CD1c-positive myeloid dendritic cell (primary cell): ENCODE measurements at regions not wholly inside any gene's neighbourhood (a gene's known extent, or its start where the extent isn't known, plus 50 kb on each side); places are given as distances from the start of the nearest gene placed in this dataset.
"Not testable (repeated sequence)": the region's sequence is repeated elsewhere in the genome, so short reads cannot be mapped to it uniquely, and the experiment has no call there.

ENCODE experiments used
- DNase-seq: peaks from one replicate; pipeline ENCODE4 v3.0.0-alpha.2; 2016; ENCODE audit errors: extremely low spot score

DNA sequence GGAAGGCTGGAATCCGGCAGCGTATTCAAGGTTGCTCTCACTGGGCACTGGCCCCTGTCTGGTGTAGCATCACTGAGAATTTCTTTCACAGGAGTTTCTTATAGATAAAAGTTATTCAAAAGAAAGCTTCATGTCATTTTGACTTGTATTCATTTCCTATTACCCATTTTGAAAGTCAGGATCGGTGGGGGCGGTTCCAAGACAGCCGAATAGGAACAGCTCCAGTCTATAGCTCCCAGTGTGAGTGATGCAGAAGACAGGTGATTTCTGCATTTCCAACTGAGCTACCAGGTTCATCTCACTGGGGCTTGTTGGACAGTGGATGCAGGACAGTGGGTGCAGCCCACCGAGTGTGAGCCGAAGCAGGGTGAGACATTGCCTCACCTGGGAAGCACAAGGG lies 51.5 kb upstream of the CDC42EP3 start:
- not testable (repeated sequence) for DNase-seq

DNA sequence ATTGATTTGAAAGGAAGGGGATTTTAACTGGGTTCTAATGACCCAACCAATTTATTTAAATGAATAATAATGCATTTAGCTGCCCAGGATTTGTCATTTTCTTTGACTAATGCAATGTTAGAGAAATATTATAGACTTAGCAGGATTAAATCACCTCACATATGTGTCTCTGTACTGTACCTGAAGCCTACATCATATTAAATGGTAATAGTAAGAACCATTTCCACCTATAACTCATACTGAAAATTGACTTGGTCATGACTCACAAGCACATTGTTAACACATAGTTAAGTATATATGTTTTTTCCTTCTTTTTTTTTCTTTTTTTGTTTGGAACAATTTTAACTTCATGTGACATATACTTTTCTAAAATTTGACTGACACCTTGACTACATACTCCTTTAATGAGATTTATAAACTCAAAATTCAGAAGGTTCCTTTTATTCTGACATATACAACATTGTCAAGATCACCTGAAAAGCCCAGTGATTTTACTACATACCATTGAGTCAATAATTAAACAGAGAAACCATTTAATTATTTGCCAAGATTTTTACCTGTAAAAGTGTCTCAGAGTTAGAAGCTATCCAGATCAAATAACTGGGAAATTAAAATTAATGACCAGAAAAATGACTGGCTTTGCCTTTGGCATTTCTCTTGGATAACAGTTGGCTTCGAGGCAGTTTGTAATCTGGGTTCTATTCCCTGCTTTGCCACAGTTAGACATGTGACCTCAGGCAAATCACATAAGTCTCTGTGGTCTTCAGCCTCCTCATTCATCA lies 58.8 kb upstream of the CDC42EP3 start:
- DNase-seq, result no peak

DNA sequence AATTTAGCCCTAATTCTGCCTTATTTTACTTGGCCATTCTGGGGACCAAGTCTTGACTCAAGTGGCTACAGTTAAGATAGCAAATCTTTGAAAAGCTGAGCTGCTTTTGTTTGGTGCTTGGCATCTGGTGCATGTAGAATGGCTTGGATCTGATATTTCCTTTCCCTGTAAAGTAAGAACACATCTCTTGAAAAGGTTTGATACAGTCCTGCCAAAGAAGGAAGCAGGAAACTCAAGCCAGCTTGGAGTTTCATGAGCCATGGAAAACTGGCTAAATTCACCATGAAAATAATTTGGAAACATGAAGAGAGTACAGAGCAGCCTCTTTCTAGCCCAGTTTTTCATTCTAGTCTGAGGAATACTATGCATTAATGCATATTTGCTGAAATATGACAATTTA lies 61.0 kb upstream of the CDC42EP3 start:
- not testable (repeated sequence) for DNase-seq

DNA sequence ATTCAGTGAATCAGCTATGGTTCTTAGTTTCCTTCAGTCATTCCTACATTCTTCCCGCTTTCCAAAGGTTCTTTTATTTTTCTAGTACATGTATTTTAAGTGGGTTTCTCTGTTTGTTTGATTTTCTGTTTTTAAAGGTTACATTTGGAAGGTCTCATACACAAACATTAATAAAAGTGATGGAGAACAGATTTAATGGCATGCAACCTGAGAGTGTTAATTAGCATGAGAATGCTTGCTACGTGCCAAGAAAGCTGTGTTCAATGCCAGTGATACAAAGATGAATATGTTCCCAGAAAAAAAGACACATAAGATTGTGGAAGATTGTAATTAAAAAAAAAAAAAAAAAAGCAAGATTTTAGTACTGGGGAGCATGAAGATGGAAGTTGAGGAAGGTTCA lies 61.8 kb upstream of the CDC42EP3 start:
- DNase-seq, result no peak

DNA sequence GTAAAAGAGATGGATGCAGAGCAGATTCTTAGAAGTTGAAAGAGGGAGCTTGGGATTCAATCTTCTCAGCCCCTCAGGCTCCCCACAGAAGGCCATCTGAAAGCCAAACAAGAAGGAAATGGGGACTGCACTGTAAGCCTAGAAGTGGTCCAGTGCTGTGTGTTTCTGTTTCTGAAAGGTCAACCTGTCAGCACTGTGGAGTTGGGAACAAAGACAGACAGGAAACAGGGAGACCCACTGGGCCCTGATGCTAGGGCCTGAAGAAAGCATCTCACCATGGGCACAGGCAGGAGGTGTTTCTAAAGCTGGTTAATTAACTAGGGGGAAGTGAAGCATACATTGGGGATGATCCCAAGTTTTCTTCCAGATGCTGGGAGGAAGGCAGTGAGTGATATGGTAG lies 62.5 kb upstream of the CDC42EP3 start:
- DNase-seq, result not testable (repeated sequence)

DNA sequence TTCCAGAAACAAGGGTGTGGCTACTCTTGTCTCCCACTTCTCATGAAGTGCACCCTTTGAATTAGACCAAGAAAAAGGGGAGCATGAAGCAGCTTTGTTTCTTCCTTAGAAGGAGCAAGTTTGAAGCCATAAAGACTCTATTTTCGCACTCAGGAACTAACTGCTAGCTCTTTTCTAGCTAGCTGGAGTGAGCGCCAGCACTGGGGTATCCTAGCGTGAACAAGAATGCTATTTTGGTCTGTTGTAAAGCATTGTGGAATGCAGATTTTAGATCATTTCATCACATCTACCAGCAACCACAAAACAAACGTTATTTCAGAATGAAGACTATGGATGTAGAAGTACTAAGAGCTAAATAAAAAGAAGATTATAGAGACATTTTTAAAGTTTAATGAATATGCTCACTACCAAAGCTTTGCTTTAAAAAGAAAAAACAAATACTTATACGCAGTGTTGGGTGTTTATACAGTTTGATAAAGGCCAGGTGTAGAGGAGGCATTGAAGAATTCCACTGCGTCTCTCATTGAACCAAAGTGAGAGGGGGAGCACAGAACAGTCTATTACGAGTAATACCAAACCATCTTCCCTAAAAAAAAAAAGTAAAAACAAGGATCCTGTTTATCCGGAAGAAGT lies 63.6 kb upstream of the CDC42EP3 start:
- DNase-seq, result not testable (repeated sequence)

DNA sequence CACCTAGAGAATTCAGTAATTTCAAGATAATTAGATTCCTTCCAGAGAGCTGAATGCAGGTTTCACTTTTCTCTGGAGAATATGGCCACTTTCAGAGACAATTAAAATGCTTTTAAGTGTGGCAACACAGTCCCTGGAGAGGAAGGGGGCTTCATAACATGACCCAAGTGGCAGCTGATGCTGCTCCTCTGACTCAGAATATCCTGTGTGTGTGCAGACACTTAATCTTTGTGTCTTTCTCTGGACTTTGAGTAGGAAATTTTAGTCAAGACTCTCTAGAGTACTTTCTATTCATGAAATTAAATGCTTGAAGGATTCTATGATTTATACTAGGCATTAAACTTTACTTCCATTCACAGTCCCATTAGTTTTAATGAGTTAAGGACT lies 64.1 kb upstream of the CDC42EP3 start:
- not testable (repeated sequence) for DNase-seq

DNA sequence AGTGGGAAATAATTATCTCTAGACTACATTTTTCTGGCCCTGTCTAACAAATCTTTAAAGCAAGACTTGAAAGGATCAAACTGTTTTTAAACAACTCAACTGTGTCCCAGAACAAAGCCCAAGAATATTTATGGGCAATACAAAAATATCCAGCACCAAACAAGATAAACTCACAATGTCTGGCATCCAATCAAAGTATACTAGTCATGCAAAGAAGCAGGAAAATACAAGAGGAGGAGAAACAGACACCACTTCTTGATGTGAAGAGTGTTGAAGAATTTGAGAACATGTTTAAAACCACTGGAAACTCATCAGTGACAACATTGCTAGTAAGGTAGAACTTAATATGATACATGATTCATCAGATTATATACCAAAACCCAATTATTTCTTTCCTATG lies 66.1 kb upstream of the CDC42EP3 start:
- DNase-seq, result no peak

DNA sequence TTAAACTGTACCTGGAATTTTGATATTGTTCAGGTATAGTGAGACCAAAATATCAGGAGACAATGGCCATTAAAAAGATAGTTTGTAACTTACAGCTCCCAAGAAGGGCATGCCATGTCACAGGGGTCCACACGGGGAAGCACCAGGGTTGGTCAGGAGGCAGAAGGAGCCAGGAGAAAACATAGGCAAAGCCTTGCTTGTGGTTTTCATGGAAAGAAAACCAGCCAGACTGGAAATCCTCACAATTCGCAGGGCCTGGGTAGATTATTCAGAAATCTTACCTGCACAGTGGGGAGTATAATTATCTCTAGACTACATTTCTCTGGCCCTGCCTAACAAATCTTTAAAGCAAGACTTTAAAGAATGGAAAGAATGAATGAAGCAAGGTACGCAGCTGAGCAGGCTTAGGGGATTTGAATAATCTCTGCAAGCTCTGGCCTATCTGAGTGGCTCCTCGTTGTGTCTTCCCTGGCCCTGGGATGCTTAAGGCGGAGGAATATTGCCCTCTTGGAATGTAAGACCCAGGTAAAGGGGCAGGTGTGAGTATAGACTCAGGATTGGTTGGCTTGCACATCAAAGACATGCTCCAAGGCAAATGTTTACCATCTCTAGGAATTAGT lies 66.9 kb upstream of the CDC42EP3 start:
- DNase-seq, result no peak

DNA sequence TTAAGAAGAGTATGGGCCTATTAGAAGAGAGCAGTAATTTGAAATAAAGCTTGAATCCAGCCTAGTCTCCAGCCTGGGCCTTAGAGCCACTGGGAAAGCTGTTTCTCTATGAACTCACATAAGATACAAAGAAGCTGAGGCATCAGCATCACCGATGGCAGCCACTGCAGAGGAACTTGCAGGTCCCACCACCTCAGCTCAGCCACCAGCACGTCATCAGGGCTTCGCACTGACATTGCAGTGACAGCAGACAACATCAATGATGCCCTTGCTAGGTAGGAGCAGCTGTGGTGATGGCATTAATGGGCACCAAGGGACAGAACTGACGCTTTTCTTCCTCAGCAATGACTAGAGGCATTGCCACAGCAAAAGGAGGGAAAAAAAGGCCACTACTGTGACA lies 67.7 kb upstream of the CDC42EP3 start:
- no peak for DNase-seq

DNA sequence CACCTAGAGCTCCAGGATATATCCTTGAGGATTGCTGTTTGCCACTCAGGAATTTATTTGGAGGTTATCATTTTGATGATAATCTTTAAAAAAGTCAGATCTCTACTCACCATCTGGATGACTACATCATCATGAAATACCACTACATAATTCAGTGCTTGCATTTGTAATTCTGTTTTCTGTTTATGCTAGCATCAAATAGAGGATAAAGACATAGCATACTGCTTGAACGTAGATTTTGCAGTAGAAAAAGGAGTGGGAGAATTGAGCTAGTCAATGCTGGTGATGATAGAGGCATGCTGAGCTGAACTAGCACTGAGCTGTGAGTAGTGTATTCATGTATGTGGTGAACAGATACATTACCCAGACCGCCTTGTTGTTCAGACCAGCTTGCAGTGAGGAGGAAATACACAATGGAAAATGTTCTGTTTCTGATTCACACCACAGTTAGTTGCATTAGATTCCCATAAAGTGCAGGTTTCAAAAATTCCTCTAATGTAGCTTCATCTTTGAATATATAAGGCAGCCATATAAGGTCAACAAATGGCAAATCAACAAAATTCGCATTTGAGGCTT lies 68.8 kb upstream of the CDC42EP3 start:
- DNase-seq, result no peak

DNA sequence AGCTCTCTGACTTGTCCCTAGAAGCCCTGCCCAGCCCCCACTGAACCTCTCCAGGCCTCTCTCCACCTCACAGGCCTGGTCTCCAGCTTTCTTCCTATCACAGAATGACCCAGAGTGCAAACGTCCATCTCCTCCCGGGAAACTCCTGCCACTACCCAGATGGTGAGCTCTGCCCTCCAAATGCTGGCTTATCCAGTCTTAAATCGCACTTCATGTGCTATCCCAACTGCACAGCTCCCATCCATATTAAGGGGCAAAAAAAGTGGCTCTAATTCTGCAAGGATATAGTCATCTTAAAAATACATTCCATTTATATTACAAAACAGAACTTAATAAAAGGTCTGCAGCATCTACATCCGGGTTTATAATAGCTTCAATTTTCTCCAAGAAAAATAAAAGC lies 70.8 kb upstream of the CDC42EP3 start:
- no peak for DNase-seq

DNA sequence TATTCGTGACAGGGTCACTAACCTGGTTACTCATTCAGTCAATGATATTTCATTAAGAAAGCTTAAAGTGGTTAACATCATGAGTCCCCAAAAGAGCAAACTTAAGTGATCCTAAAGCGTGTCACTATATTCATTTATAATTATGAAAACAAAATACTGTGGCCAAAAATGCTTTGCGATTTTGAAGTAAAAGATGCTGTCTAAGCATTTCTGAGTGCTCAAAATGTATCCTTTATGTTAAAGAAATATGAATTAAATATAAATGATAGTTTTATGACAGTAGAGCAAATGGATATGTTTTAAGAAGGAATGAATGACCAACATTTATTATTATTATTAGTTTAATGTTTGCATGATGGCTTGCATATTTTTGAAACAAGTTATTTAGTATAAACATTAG lies 72.6 kb upstream of the CDC42EP3 start:
- no peak for DNase-seq

DNA sequence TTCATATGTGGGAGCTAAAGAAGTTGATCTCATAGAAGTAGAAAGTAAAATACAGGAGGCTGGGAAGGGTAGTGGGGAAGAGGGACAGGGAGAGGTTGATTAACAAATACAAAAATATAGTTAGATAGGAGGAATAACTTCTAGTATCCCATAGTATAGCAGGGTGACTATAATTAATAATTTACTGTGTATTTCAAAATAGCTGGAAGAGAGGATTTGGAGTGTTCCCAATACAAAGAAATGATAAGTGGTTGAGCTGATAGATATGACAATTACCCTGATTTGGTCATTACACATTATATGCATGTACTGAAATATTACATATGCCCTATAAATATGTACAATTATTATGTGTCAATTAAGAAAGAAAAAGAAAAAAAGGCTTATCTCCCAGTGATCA lies 73.5 kb upstream of the CDC42EP3 start:
- not testable (repeated sequence) for DNase-seq

DNA sequence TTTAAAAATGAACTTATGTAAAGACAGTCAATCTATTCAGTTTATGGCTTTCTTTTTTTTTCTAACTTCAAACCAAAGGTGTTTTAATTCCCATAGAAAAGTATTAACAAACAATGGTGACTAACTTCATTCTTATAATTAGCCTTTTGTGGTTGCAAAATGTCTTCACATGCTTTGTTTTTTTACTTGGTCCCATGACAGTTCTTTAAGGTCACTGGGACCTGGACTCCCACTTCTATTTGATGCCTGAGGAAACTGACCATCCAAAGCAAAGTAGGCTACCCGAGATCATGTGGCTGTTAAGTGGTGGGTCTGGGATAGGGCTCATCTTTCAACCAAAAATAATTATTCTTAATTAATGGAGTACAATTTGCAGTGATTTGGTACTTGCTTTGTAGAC lies 74.6 kb upstream of the CDC42EP3 start:
- DNase-seq, result not testable (repeated sequence)

DNA sequence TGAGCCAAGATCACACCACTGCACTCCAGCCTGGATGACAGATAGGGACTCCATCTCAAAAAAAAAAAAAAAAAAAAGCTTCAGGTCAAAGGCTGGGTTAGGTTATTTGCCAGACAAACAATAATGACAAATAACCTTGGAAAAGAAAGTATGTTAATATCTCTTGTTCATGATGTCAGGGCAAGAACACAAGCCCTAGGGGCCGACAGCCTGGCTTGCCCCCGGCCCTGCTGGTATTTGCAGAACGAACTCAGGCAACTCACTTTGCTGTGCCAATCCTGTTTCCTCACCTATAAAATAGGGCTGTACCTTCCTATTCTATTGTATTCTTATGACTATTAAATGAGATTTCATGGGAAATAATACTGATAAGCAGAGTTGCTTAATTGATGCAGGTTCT lies 75.4 kb upstream of the CDC42EP3 start:
- DNase-seq, result no peak

DNA sequence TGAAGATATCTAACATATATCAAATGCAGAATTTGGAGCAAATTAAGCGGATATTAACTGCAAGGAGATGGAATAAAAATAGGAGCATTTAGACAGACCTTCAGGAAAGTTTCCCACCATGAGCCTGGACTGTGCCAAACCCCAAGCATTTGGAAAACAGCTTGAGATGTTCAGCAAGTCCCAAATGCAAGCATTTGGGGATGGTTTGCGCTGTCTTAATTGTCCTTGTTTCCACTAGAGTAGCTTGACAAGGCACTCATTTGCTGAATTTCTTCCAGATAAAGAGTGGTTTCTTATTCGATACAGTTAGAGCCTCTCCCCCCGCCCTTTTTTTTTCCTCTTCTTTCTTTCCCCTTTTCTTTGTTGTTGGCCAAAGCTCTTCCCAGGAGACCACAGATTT lies 77.1 kb upstream of the CDC42EP3 start:
- DNase-seq, result no peak

DNA sequence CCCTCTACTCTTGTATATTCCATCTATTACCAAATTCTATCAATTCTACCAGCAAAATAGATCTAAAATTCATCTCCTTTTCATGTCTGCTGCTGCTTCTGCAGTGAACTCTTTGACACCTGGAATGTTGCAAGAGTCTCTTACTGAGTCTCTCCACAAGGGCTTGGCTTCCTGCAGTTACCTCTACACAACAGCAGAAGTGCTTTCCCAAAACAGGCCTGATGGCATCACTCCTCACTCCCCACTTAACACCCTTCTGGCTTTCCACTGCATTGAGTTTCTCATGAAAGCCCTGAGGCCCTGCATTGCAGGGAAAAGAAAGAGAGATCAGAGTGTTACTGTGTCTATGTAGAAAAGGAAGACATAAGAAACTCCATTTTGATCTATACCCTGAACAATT lies 78.8 kb upstream of the CDC42EP3 start:
- not testable (repeated sequence) for DNase-seq

DNA sequence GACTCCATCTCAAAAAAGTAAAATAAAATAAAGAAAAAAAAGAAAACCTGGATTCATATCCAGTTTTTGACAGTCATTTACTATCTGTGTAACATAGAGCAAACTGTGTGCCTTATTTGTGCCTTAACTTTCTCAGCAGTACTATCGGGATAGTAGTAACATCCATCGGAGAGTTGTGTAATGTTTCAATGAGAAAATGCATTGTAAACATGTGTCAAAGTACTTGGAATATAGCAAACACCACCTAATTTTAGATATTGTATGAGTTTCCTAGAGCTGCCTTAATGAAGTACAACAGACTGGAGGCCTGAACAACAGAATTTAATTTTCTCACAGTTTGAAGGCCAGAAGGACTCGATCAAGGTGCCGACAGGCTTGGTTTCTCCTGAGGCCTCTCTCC lies 81.3 kb upstream of the CDC42EP3 start:
- no peak for DNase-seq

DNA sequence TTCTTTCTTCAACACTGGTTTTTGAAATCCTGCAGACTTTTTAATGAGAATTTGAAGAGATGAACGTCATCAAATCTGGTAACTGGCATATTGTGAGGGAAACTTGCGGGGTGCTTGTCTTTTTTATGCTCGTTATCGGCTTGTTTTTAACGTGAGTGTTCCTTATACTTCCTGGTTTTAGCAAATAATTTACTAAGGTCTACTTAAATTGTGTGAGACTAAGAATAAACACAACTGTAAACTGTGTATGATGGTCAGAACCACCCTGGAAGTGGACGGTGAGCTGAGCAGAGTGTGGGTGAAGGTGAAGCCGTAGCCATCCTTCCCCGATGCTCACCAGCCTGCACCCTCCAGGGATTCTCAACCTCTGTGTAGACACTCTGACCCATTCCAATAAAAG lies 82.3 kb upstream of the CDC42EP3 start:
- no peak for DNase-seq

DNA sequence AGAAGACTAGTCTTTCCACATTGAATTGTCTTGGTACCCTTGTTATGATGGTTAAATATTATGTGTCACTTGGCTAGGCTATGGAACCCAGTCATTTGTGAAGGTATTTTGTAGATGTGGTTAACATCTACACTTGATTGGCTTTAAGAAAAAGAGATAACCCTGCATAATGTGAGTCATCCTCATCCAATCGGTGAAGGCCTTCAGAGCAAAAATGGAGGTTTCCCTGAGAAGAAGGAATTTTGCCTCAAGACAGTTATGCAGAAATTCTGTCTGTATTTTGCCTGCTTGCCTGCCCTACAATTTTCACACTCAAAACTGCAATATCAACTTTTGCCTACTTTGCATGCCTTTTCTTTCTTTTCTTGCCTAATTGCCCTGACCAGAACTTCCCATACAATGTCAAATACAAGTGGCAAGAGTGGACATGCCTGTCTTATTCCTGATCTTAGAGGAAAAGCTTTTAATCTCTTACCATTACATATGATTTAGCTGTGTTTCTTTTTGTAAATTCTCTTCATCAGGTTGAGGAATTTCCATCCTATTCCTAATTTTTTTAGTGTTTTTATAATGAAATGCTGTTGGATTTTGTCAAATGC lies 84.6 kb upstream of the CDC42EP3 start:
- not testable (repeated sequence) for DNase-seq

DNA sequence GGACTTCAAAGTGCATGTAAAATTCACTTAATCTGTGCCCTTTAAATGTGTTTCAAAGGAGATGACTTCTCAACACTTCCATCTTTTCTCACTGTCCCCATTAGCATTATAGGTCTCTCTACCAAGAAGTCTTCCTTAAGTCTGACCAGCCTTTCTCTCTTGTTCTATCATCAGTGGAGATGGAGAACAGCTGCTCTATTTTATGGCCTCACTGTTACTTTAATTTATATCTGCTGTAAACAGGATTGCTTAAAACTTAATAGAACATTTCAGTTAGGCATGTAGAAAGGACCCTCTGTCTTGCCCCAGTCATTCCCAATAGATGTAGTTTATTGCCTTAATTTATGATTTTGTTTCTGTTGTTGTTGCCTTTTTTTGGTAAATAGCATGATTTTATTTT lies 86.0 kb upstream of the CDC42EP3 start:
- not testable (repeated sequence) for DNase-seq
